ENCODE measurements at regions not wholly inside any gene's neighbourhood (a gene's known extent, or its start where the extent isn't known, plus 50 kb on each side); places are given as distances from the start of the nearest gene placed in this dataset.

DNA sequence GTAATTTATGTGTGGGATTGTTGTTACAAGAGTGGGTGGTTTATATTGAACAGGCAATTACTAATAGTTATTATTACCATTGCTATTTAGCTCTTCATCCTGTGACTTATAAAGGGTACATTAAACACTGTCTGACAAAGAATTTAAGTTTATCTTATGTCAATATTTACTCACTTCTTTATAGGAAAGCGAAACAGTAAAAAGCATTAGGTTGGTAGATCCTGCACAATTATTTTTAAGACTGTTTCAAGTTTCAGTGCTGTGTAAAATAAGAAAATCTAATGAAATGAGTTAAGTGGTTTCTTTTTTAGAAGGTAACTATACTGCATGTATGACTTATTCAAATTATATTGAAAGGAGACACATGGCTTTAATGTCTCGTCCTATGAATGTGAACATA is 135.8 kb upstream of the MAP3K7 start:
- no peak for DNase-seq

GRCh38 chr6:90720404-90720803 is 133.5 kb upstream of the MAP3K7 start:
- no peak for DNase-seq

DNA sequence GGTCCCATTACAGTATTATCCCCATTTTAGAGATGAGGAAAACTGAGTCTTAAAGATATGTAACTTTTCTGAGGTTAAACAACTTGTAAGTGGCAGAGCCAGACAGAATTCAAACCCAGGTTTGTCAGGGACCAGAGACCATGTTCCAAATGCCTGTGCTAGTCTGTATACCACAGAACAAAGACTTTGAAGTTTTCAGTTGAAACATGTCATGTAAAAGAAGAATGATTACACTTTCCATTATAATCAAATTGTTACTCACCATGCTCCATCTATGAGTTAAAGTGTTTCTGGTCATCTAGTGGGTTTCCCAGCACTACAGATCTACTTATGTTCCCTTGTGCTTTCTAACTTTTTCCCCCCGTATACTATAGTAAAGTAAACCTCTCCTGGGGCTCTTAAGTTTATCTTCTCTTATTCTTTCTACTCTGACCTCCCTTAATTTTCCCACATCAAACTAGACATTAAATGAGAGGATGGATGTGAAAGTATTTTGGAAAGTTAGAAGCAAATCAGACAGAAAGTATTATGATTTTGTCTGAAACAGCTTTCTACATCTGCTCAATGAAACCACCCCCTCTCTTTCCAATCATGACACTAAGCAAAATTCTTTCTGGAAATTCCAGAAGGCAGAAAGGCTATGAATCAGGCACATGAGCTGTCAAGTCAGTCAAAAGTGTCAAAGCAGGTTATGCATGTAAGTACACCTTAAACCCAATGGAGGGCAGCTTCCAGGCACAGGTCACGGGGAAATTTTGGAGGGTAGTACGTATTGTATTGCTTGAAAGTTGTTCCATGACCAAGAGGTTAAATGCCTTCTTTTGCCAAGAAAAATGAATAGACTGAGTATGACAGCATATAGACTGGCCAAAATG is 132.7 kb upstream of the MAP3K7 start:
- no peak for DNase-seq

- no peak for DNase-seq
Measured at GRCh38 chr6:90716376-90716775, 129.5 kb upstream of the MAP3K7 start.

DNA sequence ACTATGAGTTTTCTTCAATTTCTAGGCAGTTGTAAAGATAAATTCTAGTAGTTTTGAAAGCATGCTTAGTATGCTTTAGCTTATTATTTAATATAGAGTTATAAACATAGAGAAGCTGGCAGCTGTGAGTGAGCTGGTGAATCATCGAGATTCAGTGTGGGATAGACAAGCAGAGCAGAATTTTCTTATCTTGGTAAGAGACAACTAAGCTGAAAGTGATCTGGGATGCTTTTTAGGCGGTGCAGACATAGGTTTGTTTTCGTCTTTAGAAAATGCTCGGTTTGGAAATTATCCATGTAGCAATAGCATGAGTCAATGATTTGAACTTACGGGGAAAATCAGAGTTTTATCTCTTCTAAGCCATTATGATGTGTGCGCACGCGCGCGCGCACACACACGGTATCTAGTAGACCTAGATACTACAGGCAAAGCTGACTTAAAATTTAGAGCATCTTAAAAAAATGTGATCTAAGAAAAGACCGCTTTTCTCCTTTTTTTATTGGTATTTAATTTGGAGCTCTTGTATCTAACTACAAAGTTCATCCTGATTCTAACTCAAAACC is 128.3 kb upstream of the MAP3K7 start:
- DNase-seq, result no peak

- DNase-seq, result no peak
Measured at GRCh38 chr6:90714319-90714718, 127.4 kb upstream of the MAP3K7 start.

- no peak for DNase-seq
Measured at GRCh38 chr6:90712114-90712513, 125.2 kb upstream of the MAP3K7 start.

DNA sequence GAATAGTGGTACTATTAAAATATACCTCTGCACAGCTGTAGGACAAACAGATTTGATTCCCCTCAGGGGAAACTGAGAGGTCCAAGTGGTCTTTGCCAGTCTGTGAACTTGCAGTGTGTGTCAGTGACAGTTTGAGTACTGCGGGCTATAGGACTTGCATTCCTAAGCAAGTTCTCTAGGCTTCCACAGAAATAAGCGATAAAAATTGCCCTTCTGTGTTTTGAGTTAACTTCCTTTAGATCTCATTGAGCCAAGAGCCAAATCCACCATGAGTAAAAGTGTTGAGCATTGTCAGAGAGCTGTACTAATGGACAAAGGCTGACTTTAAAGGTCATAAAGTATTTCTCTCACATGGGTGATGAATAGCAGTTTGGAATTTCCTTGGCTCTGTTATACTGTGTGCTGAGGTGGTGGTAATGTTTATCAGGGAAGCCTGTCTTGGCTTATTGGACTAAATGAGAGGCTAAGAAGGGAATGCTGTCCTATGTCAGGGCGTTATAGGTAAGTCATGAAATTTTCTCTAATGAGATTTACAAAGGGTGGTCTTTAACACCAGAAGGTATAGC is 122.6 kb upstream of the MAP3K7 start:
- DNase-seq, result no peak

- no peak for DNase-seq
Measured at GRCh38 chr6:90708206-90708737, 121.4 kb upstream of the MAP3K7 start.

DNA sequence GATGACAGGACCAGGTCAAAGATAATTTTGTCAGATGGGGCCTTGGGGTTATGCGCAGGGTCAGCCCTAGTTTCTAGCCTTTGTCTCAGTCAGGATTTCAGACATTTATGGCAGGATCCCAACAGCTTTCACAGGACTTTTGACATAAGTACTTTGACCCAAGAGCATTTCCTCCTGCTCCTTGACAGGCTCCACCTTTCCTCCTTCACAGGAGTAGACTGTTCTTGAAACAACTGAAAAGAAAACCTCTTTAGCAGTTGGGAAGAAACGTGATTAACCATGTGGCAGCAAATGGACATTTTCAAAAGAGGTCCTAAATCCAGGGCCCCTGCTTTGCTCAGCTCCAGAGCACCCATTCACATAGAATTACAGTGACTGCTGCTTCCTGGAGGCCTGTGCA is 120.4 kb upstream of the MAP3K7 start:
- no peak for DNase-seq

DNA sequence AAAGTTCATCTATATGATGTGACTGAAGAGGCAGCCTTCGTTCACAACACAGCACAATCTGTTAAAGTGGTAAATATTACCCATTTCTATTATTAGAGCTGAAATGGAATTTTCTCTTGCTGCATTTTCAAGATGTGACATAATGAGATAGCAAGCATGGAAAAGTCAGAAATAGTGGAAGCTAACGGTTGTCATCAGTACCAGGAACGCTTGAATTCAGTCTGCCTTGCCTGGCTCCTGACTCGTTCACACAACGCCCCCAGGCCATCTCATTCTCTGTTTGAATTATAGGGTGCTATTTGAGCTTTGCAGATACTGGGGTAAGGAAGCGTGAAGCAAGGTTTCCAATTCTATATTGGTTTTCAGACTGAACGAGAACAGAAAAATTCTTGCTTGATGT is 116.5 kb upstream of the MAP3K7 start:
- DNase-seq, result no peak

DNA sequence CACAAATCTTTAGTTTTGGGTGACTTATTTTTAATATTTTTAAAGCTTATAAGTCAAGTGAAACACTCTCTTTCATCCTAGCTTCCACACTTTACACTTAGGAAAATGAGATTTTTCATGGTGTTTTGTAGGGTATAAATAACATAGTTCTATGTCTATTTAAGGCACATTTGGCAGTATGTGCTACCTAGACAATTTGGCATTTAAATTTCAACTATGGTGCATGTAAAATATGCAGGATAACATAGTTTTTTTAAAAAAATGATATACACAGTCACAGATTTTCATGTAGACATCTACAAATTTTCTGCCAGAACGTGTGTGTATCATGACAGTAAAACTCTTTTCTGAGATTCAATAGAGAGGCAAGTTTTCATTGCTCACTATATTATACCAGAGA is 115.1 kb upstream of the MAP3K7 start:
- DNase-seq, result no peak

DNA sequence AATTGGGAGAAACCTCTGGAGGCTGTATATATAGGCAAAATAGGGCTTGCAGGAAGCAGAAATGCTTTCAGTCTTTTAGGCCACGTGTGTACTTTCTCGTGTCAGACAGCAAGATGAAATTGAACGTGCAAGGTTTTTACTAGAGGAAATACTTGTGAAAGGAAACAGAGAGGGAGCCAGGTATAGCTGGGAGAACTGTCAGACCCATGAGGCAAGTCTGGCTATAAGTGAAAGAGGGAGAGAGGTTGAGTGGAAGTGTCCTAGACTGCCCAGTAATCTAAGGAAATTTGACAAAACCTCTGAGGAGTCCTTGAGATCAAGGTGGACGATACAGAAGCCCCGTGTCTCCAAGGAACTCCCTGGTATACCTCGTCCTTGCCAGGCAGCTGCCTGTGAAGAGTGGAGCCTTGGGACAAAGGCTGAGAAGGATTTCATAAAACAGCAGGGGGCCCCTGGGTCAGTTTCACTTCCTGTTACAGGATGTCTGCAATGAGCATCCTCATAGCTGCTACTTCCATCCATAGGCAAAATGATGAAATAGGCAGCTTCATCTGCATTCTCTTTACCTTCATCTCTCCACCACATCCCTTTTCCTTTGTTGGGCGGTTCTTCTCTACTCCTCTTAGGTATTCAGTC is 114.4 kb upstream of the MAP3K7 start:
- no peak for DNase-seq

- no peak for DNase-seq
Measured at GRCh38 chr6:90695316-90695715, 108.4 kb upstream of the MAP3K7 start.

DNA sequence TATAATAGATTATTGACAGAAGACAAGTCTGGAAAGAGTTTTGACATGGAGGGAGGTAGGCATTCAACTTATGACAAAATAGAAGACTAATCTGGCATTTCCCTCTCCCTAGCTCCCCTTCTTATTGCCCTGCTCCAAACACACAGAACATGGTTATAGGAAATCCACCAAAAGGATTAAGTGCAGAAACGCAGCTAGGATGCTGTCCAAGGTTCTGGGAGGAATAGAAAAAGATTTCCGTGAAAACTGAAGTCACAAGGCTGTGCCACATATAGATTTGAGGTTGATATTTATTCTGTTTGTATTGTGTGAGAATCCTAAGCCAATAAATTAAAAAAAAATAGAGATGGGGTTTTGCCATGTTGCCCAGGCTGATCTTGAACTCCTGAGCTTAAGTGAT is 107.9 kb upstream of the MAP3K7 start:
- no peak for DNase-seq

GRCh38 chr6:90691823-90692222 is 105.0 kb upstream of the MAP3K7 start:
- no peak for DNase-seq

DNA sequence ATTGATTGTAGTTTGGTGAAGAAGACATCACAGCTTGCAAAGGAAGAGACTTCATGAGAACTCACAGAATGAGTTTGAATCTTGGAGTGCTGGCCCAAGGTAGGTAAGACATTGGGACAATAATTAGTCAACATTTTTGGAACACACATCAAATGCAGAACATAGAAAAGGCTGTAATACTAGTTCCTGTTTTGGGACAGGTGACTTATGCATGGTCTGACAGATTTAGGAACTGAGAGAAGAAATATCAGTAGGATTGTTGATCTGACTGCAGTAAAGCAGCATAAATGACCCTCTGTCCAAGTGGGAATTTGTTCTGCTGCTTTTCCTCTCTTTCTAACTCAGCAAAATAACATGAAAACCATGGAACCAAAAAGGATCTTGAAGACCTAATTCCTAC is 102.3 kb upstream of the MAP3K7 start:
- DNase-seq, result no peak

- DNase-seq, result no peak
Measured at GRCh38 chr6:90687775-90688380, 101.0 kb upstream of the MAP3K7 start.

GRCh38 chr6:90681863-90682262 is 95.0 kb upstream of the MAP3K7 start:
- no peak for DNase-seq

GRCh38 chr6:90678049-90678779 is 91.3 kb upstream of the MAP3K7 start:
- no peak for DNase-seq

- DNase-seq, result no peak
Measured at GRCh38 chr6:90677440-90677839, 90.6 kb upstream of the MAP3K7 start.

GRCh38 chr6:90676516-90677300 is 89.8 kb upstream of the MAP3K7 start:
- no peak for DNase-seq
